Epithelial cell of esophagus (primary cell): ENCODE measurements at regions not wholly inside any gene's neighbourhood (a gene's known extent, or its start where the extent isn't known, plus 50 kb on each side); places are given as distances from the start of the nearest gene placed in this dataset.
A peak's percentile ranks its signal among the peaks of the same experiment; 100 is the strongest.

Experiments used
- DNase-seq: peaks from one replicate; pipeline ENCODE4 v3.0.0; 2010; ENCODE audit warnings: low read depth
- H3K4me3 ChIP-seq: 2 replicates; pipeline ENCODE4 v1.5.1; 2011; ENCODE audit warnings: mild to moderate bottlenecking, low read length, control low read depth
- TF ChIP-seq, protein P1 (sequence below): IDR thresholded peaks from 2 replicates; pipeline ENCODE4 v1.5.1; 2011; ENCODE audit warnings: low read depth, mild to moderate bottlenecking, low read length, control low read depth, inconsistent platforms; ENCODE audit not compliant: insufficient read depth; ENCODE audit errors: missing control alignments

DNA sequence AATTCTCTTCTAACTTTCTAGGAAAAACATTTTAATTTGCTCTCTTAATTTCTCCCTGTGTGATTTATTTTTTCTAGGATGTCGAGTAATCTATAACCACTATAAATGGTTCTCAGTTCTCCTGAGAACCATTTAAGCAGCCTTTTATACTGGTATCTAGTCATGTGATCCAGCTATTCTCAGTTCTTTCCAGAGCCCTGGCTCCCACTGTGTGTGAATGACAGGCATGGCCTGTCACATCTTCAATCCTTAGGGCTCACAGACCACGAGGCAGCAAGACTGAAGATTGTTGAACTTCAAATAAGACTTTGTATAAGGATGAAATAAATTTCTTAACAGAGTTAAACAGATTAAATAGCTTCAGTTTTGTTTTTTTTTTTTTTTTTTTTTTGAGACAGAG, 219.4 kb downstream of the HNMT start:
- TF ChIP-seq, protein P1, sequence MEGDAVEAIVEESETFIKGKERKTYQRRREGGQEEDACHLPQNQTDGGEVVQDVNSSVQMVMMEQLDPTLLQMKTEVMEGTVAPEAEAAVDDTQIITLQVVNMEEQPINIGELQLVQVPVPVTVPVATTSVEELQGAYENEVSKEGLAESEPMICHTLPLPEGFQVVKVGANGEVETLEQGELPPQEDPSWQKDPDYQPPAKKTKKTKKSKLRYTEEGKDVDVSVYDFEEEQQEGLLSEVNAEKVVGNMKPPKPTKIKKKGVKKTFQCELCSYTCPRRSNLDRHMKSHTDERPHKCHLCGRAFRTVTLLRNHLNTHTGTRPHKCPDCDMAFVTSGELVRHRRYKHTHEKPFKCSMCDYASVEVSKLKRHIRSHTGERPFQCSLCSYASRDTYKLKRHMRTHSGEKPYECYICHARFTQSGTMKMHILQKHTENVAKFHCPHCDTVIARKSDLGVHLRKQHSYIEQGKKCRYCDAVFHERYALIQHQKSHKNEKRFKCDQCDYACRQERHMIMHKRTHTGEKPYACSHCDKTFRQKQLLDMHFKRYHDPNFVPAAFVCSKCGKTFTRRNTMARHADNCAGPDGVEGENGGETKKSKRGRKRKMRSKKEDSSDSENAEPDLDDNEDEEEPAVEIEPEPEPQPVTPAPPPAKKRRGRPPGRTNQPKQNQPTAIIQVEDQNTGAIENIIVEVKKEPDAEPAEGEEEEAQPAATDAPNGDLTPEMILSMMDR = no peak
- H3K4me3 ChIP-seq = no peak overlapping the region
- no peak for DNase-seq

DNA sequence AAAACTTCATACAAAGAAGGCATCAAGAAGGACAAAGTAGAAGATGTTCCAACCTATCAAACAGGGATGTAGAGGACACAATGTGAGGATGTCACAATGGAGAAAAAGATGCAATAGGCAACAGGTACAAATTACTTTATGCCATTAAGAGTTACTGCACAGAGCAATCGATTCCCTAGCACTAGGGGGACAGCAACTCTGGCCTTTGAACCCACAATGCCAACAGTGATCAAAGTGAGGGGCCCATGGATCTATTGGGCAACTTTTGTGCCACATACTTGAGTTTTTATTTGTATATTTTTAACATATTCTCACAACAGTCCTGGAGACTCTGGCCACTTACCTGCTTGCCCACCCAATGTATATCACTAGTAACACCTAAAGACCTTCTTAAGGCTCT, 220.2 kb downstream of the HNMT start:
- no peak for DNase-seq
- TF ChIP-seq, protein P1 = no peak

DNA sequence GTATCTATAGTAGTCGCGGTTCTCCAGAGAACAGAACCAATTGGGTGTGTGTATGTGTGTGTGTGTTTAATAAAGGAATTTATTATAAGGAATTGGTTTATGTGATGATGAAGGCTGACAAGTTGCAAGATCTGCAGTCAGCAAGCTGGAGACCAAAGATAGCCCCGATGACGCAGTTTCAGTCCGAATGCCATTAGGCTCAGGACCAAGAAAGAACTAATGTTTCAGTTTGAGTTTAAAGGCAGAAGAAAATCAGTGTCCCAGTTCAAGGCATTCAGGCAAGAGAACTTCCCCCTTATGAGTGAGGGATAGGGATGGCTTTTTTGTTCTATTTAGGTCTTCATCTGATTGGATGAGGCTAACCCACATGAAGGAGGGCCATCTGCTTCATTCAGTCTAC, 221.6 kb downstream of the HNMT start:
- DNase-seq = no peak
- H3K4me3 ChIP-seq = no peak overlapping the region
- TF ChIP-seq, protein P1 = no peak

More for the DNA sequence above, 220.2 kb downstream of the HNMT start:
- H3K4me3 ChIP-seq = no peak overlapping the region

DNA sequence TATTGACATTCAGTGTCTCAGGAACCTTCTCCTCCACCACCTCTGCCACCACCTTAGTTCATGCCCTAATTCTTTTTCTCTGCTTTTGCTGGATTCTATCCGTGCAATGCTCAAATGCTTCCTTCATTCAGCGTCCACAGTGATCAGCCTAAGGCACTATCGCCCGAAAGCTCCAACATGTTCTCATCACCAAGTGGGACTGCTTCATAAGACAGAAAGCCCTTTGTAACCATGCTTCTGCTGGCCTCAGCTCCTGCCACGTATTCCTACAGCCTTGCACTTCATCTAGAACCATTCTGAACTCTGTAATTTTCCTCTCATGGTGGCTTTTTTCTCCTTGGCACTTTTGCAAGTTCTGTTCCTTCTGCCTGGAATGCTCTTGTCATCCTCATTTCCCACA, 222.9 kb downstream of the HNMT start:
- TF ChIP-seq, protein P1 = no peak
- no peak overlapping the region for H3K4me3 ChIP-seq
- no peak for DNase-seq

DNA sequence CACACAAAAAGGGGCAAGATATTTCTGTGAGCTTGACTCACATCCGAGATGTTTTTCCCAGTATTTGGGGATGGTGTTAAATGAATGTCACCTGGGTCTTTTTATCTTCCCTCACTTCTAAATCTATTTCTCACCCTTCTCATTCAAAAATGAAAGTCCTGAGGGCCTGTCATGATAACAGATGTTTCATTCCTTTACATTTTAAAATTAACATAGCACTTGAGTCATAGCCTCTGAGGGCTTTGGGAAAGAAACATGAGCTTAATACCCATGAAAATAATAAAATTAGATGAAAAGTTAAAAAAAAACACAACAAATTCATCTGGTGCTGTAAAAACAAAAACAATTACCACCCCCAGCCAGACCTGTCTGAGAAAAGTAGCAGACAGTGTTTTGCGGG, 226.7 kb downstream of the HNMT start:
- no peak overlapping the region for H3K4me3 ChIP-seq
- no peak for DNase-seq
- TF ChIP-seq, protein P1 = no peak

DNA sequence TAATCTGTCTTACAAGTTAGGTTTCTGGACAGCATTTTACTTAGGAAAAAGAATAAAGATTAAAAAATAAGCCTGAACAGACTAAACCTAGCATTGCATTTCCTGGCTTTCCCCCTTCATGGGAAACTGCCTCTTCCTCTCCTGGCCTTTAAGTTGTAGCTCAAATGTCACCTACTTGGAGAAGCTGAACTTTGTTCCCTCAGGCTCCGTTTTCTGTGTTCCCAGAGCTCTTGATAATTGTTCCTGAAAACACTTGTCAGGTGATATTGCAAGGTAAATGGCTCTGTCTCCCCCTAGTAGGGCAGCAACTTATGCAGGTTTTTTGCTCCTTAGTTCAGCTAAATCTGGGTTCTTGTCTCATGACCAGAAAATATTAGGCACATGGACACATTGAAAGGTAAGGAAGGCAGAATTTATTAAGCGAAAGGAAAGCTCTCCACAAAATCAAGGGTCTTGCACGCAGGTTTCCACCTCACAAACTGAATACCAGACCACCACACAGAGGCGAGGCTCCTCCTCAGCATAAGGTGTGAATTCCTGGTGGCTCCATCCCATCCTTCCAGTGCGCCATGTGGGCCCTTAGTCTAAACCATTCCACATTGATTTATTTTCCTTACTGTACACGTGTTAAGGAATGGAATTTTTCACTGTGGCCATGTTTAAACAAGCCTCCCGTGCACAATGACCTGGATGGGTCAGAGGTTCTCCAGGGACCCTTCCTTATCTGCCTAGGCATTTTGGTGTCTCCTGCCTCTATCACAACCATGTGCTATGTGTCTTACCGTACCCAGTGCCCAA, 229.3 kb downstream of the HNMT start:
- DNase-seq = no peak
- TF ChIP-seq, protein P1 = no peak
- no peak overlapping the region for H3K4me3 ChIP-seq

DNA sequence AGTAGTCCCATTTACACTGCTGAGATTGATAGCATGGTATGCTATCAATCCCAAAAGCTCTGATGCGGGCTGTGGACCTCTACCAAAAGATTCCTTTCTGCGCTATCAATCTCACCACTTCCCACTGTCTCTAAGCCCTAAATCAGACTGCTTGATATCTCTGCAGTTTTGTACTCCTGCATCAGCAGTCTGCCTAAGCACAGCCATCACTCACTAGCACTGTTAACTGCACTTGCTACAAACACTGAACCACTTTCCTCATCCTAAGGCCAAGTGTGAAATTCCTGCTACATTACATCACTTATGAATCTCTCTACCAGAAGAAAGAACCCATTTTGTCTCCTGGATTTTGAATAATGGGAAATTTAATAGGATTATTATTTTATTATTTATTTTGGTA, 237.0 kb downstream of the HNMT start:
- TF ChIP-seq, protein P1 = no peak
- H3K4me3 ChIP-seq = no peak overlapping the region
- DNase-seq = peak; percentile 41
